Erythroblast (primary cell): ENCODE measurements at regions not wholly inside any gene's neighbourhood (a gene's known extent, or its start where the extent isn't known, plus 50 kb on each side); places are given as distances from the start of the nearest gene placed in this dataset.

Source experiments
- GATA1 ChIP-seq: IDR thresholded peaks from 2 replicates; pipeline ENCODE4 v1.6.1; 2011; ENCODE audit warnings: low read depth, mild to moderate bottlenecking, control low read depth, low read length, moderate library complexity
- POLR2A ChIP-seq: IDR thresholded peaks from 2 replicates; pipeline ENCODE4 v1.6.1; 2011; ENCODE audit warnings: mild to moderate bottlenecking, low read length

DNA sequence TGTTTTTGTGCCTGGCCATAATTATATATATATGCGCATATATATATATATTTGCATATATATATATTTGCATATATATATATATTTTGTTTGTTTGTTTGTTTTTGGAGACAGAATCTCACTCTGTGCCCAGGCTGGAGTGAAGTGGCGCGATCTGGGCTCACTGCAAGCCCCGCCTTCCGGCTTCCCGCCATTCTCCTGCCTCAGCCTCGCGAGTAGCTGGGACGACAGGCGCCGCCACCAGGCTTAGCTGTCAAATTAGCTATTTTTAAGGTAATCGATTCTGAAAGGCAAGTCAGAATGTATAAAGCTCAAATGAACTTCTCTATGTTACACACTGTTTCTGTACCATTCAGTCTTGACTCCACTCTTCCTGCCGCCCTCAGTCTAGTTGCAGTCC, 273.3 kb downstream of the TRIML1 start:
- TF ChIP-seq POLR2A (no peak), GATA1 (no peak)
